T-helper 17 cell (primary cell): ENCODE measurements at regions not wholly inside any gene's neighbourhood (a gene's known extent, or its start where the extent isn't known, plus 50 kb on each side); places are given as distances from the start of the nearest gene placed in this dataset.

ENCODE experiments used
- ATAC-seq: fragments of 150-1000 bp; cut with Tn5 transposase; 2 replicates; pipeline ENCODE4 v1.10.0; 2021; ENCODE audit warnings: mild to moderate bottlenecking, moderate library complexity
- DNase-seq, 3 donors: peaks; one replicate each; pipeline versions ENCODE4 v3.0.0 to v3.0.0-alpha.2; 2020 to 2021
- H3K9me3 ChIP-seq: one replicate; pipeline ENCODE4 v1.7.0; 2013; ENCODE audit warnings: low read length, mild to moderate bottlenecking; ENCODE audit not compliant: control insufficient read depth, poor library complexity, severe bottlenecking
- H3K27ac Mint-ChIP-seq: one replicate; pipeline ENCODE4 v1.8.0; 2022; ENCODE audit warnings: mild to moderate bottlenecking, moderate library complexity, mixed read lengths
- H3K27me3 Mint-ChIP-seq: one replicate; pipeline ENCODE4 v1.8.0; 2022; ENCODE audit warnings: mixed read lengths
- H3K36me3 Mint-ChIP-seq: one replicate; pipeline ENCODE4 v1.8.0; 2022; ENCODE audit warnings: low read depth, mixed read lengths
- H3K4me1 Mint-ChIP-seq: one replicate; pipeline ENCODE4 v1.8.0; 2022; ENCODE audit warnings: mild to moderate bottlenecking, mixed read lengths
- H3K4me3 Mint-ChIP-seq: one replicate; pipeline ENCODE4 v1.8.0; 2022; ENCODE audit warnings: mild to moderate bottlenecking, moderate library complexity, mixed read lengths

DNA sequence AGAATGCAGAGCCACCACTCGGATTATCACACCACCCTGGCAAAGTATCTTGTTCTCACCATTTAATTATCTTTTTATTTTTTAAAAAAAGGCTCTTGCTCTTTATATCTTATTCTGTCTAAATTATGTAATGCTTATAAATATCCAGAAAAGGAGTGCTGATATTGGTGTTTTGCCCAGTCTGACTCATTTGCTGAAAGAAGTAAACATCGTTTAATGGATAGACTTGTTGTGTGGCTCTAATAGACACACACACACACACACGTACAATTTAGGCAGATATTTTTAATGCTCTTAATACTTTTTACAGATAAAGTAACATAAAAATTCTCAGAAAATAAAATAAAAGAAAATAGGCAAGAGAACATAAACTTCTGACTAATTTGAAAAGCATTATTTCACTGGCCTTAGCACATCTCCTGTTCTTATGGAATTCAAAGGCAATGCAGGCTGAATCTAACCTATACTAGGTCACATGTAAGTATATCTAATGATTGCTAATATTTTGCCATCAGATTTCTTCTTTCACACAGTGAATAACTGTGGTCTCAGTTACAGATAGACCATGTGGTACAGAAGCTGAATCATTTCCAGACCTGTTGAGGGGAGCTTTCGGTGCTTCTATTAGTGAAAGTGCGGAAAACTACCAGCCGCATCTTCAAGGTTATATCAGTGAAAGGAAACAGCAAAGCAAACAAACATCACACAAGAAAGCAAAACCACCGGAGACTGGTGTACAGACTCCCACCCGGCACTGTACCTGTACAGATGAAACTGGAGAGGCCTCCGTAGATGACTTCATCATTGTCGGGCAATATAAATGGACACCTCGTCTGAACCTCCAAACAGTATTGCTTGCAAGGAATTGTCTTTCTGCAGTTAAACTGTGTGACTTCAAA is 642.1 kb upstream of the ARGLU1 start:
- H3K4me3 Mint-ChIP-seq: no peak overlapping the region
- H3K9me3 ChIP-seq: no peaks in the 10 kb centered on the region
- no peak for ATAC-seq
- H3K4me1 Mint-ChIP-seq: peaks cover 3% of the 10 kb centered on the region
- DNase-seq: no peak
- no peak overlapping the region for H3K27ac Mint-ChIP-seq
- H3K36me3 Mint-ChIP-seq: no peaks in the 10 kb centered on the region
- H3K27me3 Mint-ChIP-seq: peaks cover 18% of the 10 kb centered on the region

DNA sequence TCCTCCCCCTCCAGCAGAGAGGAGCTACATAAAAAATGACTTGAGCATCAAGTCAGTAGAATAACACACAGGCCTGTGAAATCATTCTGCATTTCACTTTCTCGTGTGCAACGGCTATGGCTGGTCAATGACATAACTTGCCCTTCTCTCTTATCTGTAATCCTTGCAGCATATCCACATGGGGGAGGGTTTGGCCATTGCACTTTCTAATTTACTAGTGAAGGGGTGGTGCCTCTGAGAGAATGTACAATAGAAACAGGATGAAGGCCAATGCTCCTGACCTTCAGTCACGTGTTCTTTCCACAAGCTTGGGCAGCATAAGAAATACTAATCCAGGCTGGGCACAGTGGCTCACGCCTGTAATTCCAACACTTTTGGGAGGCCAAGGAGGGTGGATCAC is 641.0 kb upstream of the ARGLU1 start:
- no peak overlapping the region for H3K4me3 Mint-ChIP-seq
- H3K9me3 ChIP-seq: no peaks in the 10 kb centered on the region
- no peak overlapping the region for H3K27ac Mint-ChIP-seq
- DNase-seq: no peak
- ATAC-seq: no peak
- H3K4me1 Mint-ChIP-seq: peaks cover 3% of the 10 kb centered on the region
- no peaks in the 10 kb centered on the region for H3K36me3 Mint-ChIP-seq
- peaks cover 18% of the 10 kb centered on the region for H3K27me3 Mint-ChIP-seq

DNA sequence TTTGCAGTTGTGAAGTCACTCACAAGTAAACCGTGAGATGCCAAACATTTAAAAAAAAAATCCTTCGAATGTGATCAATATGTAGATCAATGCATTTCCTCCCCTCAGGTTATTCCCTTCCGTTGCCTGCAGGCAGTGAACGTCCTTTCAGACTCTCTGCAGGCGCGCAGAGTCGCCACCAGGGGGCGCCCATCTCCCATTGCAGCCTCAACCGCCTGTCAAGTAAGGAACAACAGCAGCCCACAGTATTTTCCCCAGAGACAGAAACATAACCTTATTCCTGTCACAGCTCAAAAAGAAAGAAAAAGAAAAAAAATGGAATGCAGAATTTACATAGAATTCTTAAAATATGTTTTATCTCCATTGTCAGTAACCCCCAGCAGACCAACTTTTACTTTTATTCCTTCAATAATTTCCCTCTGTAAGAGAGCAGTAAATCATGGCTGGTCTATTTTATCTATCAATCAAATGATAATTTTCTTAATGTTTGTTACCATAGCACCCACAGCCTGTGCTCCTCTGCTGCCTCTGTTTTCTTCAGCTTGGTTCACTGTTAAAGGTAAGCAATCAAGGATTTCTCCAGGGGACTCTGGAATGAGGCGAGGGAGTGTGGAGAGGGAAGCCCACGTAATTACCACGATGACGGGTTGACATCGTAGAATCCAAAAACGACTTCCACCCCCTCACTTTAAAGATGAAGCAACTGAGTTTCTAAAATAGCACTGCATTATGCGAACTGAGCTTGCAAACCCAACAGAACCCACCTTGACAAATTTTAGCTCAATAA is 637.6 kb upstream of the ARGLU1 start:
- Mint-ChIP-seq H3K27ac (peak overlapping the region; percentile 66), H3K4me3 (no peak overlapping the region), H3K4me1 (peaks cover 3% of the 10 kb centered on the region), H3K36me3 (no peaks in the 10 kb centered on the region), H3K27me3 (peaks cover 15% of the 10 kb centered on the region)
- peak; percentile 27 to 49 (median 37) for DNase-seq
- ATAC-seq: peak; percentile 66
- no peaks in the 10 kb centered on the region for H3K9me3 ChIP-seq

DNA sequence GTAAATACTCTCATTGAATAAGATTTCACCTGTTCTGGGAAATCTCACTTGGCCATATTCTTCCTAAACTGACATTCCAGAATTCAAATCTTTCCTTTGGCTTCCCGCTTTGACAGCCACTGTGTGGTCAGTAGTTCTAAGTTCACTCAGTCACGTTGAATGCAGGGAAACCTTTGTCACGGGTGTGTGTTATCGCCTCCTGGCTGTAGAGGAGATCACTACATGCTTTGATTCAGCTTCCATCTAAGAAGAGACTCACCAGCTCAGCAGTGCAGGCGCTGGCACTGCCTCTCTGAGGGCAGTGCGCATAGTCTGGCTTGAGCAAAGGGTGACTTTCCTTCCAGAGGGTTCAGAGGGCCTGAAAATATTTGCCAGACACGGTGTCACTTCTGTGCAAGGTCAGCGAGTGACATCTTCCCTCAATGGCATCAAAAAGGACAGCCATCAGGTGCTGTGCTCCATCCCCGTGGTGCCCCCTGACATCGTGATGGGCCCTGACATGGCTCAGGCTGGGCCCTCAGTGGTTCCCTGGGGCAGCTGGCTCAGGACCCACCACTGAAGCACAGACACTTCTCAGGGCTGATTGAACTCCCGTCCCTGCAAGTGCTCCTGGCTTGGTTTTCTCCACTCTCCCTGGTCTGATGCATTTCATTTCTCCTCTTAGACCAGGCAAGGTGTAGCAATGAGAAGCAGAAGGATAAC is 635.4 kb upstream of the ARGLU1 start:
- DNase-seq (no peak), ATAC-seq (no peak)
- peaks cover 12% of the 10 kb centered on the region for H3K27me3 Mint-ChIP-seq
- no peak overlapping the region for H3K27ac Mint-ChIP-seq
- no peaks in the 10 kb centered on the region for H3K36me3 Mint-ChIP-seq
- no peaks in the 10 kb centered on the region for H3K9me3 ChIP-seq
- no peak overlapping the region for H3K4me3 Mint-ChIP-seq
- peaks cover 3% of the 10 kb centered on the region for H3K4me1 Mint-ChIP-seq

DNA sequence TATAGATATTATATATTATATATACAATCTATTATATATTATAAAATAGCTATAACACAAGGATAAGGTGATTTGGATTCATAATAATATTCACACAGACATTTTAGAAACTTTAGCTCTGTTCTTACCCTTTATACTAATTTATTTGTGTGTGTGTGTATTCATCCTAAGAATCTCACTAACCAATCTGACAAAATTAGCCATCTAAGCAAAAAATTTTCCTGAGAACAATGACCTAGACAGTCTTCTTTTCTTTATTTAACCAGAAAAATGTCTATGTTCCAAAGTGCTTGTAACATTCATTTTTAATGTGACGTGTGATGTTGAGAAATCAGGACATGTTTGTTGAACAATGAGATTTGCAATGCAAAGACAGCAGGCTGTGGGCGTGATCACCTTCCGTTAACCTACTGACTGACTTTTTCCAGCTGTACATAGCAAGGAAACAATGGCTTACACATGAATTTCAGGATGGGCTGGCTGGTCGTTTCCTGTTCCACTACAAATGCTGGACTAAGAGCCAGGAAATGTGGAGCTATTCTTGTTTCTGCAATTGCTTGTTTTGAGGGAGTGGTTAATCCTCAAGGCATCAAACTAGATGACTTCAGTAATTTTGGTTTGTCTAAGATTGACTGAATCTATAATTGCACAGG is 634.6 kb upstream of the ARGLU1 start:
- no peak for ATAC-seq
- peaks cover 3% of the 10 kb centered on the region for H3K4me1 Mint-ChIP-seq

DNA sequence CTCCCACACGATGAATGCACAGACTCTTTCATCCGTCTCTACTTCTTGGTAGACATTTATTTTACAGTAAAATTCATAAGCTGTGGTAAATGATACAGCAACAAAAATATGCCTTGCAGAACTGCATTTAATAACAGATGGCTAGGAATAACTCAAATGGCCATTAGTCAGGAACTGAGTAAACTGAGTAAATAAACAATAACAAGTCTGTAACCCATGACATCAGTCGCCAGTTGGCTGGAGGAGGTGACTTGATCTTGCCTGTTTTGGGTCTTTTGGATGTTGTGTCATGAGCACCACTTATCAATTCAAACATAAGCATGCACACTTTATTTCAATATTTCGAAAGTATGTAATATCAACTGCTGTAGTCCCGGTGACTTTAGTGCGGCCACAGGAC is 632.6 kb upstream of the ARGLU1 start:
- no peaks in the 10 kb centered on the region for H3K9me3 ChIP-seq
- H3K4me1 Mint-ChIP-seq: peaks cover 3% of the 10 kb centered on the region
- H3K27ac Mint-ChIP-seq: no peak overlapping the region
- no peaks in the 10 kb centered on the region for H3K36me3 Mint-ChIP-seq
- ATAC-seq (no peak), DNase-seq (no peak)
- peaks cover 5% of the 10 kb centered on the region for H3K27me3 Mint-ChIP-seq
- H3K4me3 Mint-ChIP-seq: no peak overlapping the region

More for the DNA sequence above, 634.6 kb upstream of the ARGLU1 start:
- H3K27me3 Mint-ChIP-seq: peaks cover 7% of the 10 kb centered on the region
- H3K27ac Mint-ChIP-seq: no peak overlapping the region
- no peaks in the 10 kb centered on the region for H3K9me3 ChIP-seq
- H3K36me3 Mint-ChIP-seq: no peaks in the 10 kb centered on the region
- DNase-seq: no peak
- H3K4me3 Mint-ChIP-seq: no peak overlapping the region

DNA sequence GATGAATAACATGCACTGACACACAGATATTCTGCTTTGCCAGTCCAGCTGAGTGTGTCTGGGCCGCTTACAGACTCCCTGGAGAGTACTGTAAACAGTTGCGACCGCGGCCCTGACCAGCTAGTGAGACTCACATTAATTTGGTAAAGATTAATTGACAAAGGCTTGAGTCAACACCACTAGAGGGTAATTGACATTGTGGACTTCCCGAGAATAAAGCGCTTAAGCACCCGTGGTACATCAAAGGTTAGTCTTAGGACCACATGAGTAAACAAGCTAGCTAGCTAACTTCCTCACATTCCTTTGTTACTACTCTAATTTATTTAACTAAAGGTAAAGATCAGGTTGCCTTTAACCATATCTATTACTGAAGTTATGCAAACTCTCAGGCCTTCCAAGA is 624.4 kb upstream of the ARGLU1 start:
- Mint-ChIP-seq H3K27ac (no peak overlapping the region), H3K4me3 (no peak overlapping the region), H3K36me3 (no peaks in the 10 kb centered on the region), H3K27me3 (no peaks in the 10 kb centered on the region), H3K4me1 (no peaks in the 10 kb centered on the region)
- ATAC-seq: no peak
- DNase-seq: no peak
- H3K9me3 ChIP-seq: no peaks in the 10 kb centered on the region

DNA sequence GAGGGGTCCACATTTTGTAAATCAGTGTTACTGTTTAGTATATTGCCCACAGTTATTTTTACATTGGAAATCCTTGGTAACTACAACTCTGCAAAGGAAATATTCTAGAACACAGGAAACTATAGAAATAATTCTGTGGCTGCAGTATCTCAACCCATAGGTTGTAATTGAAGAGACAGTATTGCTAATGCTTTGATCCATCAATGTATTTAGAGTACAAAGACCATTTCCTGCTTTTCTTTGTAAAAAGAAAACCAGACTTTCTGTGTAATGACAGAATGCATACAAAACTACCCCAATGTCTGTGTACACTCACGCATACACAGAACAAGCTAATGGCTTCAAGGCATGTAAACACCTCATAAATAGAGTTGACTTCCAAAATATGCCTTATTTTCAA is 622.1 kb upstream of the ARGLU1 start:
- no peaks in the 10 kb centered on the region for H3K9me3 ChIP-seq
- Mint-ChIP-seq H3K4me3 (no peak overlapping the region), H3K27me3 (no peaks in the 10 kb centered on the region), H3K27ac (no peak overlapping the region), H3K4me1 (no peaks in the 10 kb centered on the region), H3K36me3 (no peaks in the 10 kb centered on the region)
- DNase-seq: no peak
- no peak for ATAC-seq

DNA sequence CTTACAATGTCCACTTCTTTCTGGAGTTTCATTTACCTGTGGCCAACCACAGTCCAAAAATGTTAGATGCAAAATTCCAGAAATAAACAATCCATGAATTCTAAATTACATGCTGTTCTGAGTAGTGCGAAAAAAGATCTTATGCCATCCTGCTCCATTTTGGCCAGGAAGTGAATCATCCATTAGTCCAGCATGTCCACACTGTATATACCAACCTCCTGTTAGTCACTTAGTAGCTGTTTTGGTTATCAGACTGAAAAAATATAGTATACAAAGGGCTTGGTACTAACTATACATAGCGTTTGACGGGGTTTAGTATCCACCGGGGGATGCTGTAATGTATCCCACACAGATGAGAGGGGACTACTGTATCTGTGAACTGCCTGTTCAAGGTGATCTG is 618.0 kb upstream of the ARGLU1 start:
- H3K4me3 Mint-ChIP-seq: no peak overlapping the region
- no peaks in the 10 kb centered on the region for H3K27me3 Mint-ChIP-seq
- no peaks in the 10 kb centered on the region for H3K9me3 ChIP-seq
- H3K36me3 Mint-ChIP-seq: no peaks in the 10 kb centered on the region
- DNase-seq (no peak), ATAC-seq (no peak)
- H3K27ac Mint-ChIP-seq: no peak overlapping the region
- no peaks in the 10 kb centered on the region for H3K4me1 Mint-ChIP-seq

DNA sequence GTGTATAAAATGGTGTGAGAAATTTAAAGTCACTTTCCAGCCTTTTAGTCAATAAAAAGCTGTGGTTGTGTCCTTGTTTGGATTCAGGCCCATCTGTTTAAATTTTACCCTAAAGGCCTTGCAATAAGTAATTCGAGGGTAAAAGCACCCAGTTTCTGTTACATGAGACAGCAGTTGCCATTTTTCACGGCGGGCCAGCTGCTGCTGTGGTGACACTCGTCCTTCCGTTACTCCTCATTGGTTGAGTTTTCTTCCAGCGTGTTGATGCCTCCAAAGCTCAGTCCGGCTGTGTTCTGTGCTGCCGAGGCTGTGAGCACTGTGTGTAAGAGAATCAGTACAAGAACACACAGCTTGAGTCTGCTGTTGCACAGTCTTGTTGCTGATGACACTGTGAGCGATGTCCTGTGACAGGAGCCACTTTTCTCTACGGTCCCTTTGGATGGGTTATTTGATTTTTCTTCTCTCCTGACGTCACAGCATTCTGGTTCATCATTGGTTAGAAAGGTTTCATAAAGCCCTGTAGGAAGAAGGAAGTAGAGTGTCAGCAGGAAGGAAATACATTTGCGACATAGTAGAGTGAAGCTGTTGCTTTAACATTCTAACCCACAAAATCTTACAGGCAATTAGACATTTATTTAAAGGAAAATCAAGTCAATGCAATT is 602.5 kb upstream of the ARGLU1 start:
- H3K4me1 Mint-ChIP-seq: no peaks in the 10 kb centered on the region
- H3K36me3 Mint-ChIP-seq: no peaks in the 10 kb centered on the region
- no peaks in the 10 kb centered on the region for H3K27me3 Mint-ChIP-seq
- H3K9me3 ChIP-seq: no peaks in the 10 kb centered on the region
- no peak overlapping the region for H3K4me3 Mint-ChIP-seq
- DNase-seq (no peak), ATAC-seq (no peak)
- H3K27ac Mint-ChIP-seq: no peak overlapping the region

DNA sequence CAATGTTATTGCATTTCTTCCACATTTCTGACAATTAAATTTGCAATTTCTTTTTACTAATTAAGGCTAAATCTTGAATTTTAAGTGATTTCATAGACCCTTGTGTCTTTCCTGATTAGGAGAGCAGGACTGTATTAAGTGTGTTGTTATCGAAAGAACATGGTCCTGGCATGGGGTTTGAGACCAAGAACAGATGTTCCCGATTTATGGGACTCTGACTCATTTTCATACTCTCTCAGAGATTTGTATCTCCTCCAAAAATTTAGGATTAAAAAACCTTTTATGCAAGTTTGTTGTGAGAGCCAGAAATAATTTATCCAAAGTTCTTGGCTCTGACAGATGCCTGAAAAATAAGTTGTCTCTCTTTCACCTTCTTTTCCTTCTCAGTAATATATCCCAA is 589.3 kb upstream of the ARGLU1 start:
- no peak overlapping the region for H3K27ac Mint-ChIP-seq
- no peak for DNase-seq
- no peaks in the 10 kb centered on the region for H3K36me3 Mint-ChIP-seq
- H3K27me3 Mint-ChIP-seq: no peaks in the 10 kb centered on the region
- H3K4me1 Mint-ChIP-seq: no peaks in the 10 kb centered on the region
- no peak for ATAC-seq
- H3K4me3 Mint-ChIP-seq: no peak overlapping the region
- no peaks in the 10 kb centered on the region for H3K9me3 ChIP-seq

DNA sequence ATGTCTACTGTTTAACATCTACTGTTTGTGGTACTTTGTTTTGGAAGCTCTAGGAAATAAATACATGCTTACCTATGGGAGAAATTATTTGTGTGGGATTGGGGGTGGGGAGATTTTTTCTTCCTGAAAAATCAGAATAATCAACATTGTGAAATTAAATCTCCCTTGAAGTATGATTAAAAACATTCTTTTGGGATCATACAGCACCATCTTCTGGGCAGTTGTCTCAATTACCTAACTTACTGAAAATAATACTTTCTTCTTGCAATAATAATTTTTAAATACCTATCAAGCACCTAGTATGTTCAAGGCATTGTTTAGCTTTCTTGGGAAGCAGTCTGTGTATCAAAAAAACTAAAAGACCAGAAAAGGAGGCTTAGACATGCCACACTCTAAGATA is 576.5 kb upstream of the ARGLU1 start:
- no peaks in the 10 kb centered on the region for H3K4me1 Mint-ChIP-seq
- no peaks in the 10 kb centered on the region for H3K9me3 ChIP-seq
- no peaks in the 10 kb centered on the region for H3K27me3 Mint-ChIP-seq
- no peak for DNase-seq
- H3K36me3 Mint-ChIP-seq: no peaks in the 10 kb centered on the region
- H3K4me3 Mint-ChIP-seq: no peak overlapping the region
- ATAC-seq: no peak
- no peak overlapping the region for H3K27ac Mint-ChIP-seq
